T-helper 1 cell treated with Interleukin-12 subunit alpha and Interleukin-12 subunit beta and Interleukin-4 antibody, amounts not matched to agents 30 μg/mL and 1 μg/mL, for 36 hours (primary cell): ENCODE measurements at regions not wholly inside any gene's neighbourhood (a gene's known extent, or its start where the extent isn't known, plus 50 kb on each side); places are given as distances from the start of the nearest gene placed in this dataset.
"Not testable (repeated sequence)": the region's sequence is repeated elsewhere in the genome, so short reads cannot be mapped to it uniquely, and the experiment has no call there.

Experiments
- H3K27ac Mint-ChIP-seq: one replicate; pipeline ENCODE4 v1.8.0; 2021; ENCODE audit warnings: mild to moderate bottlenecking, mixed read lengths
- H3K27me3 Mint-ChIP-seq: one replicate; pipeline ENCODE4 v1.8.0; 2021; ENCODE audit warnings: low read depth, mixed read lengths
- H3K36me3 Mint-ChIP-seq: one replicate; pipeline ENCODE4 v1.8.0; 2021; ENCODE audit warnings: low read depth, mixed read lengths
- H3K4me1 Mint-ChIP-seq: one replicate; pipeline ENCODE4 v1.8.0; 2021; ENCODE audit warnings: low read depth, mixed read lengths
- H3K4me3 Mint-ChIP-seq: one replicate; pipeline ENCODE4 v1.8.0; 2021; ENCODE audit warnings: mild to moderate bottlenecking, moderate library complexity, mixed read lengths
- H3K9me3 Mint-ChIP-seq: one replicate; pipeline ENCODE4 v1.8.0; 2021; ENCODE audit warnings: mixed read lengths

DNA sequence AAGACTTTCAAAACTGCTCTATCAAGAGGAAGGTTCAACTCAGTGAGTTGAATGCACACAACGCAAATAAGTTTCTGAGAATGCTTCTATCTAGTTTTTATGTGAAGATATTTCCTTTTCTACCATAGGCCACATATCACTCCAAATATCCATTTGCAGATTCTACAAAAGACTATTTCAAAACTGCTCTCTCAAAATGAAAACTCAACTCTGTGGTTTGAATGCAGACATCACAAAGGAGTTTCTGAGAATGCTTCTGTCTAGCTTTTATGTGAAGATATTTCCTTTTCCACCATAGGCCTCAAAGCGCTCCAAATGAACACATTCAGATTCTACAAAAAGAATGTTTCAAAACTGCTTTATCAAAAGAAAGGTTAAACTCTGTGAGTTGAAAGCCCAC lies 1093.1 kb upstream of the DEFB115 start:
- Mint-ChIP-seq H3K27ac (peak overlapping the region; percentile 43), H3K9me3 (peaks cover 49% of the 10 kb centered on the region), H3K36me3 (peaks cover 37% of the 10 kb centered on the region), H3K4me1 (peaks cover 24% of the 10 kb centered on the region)
- H3K4me3 Mint-ChIP-seq, H3K27me3 Mint-ChIP-seq: not testable (repeated sequence)

DNA sequence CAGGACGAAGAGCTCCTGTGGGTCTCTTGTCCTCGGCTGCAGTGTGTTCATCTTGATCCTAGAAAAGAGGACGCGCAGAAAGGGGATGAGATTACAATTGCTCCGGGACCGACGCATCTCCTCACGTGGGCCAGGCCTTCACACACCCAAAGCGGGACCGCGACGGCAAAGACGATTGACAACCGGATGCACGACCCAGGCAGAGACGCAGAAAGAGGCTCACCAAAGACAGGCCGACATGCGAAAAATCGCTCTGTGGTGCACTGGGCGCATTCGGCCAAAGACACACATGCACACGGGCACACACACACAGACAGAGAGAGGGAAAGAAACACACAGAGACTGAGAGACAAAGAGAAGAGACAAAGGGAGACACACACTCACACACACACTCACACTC lies 1089.9 kb upstream of the DEFB115 start:
- Mint-ChIP-seq H3K27ac (peak overlapping the region; percentile 43), H3K4me3 (no peak overlapping the region), H3K27me3 (no peaks in the 10 kb centered on the region), H3K9me3 (peaks cover 45% of the 10 kb centered on the region), H3K4me1 (peaks cover 24% of the 10 kb centered on the region), H3K36me3 (peaks cover 32% of the 10 kb centered on the region)

DNA sequence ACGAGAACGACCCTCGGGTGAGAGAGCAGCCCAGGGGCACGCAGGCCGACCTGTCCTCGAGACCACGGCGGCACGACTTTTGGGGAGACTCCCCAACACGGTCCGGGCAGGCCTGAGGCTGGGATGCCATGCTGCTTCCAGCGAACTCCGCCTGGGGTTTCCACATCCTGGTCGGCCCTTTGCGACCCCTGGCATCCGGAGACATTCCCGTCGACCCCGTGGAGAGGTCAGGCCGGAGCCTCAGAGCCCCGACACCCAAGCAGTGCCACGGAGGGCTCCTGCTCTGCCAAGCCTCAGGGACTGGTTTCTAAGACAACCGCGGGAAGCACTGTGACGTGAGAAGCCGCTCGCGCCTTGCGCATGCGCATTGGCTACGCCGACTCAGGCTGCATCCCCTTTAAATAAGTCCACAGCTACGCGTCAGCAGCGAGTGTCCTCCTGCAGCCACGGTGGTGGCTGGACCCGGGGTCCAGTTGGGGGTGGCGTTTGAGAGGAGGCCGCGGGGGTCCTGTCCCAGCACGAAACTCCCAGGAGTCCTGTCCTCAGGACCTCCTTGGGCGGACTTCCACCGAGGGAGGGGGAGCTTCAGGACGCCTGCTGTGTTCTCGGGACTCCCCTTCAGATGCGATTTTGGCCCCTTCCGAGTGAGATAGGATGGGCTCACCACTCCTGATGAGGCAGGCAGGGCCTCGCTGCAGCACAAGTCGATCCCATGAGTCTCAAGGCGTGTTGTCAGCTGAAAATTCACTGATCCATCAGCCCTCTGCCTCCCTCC lies 1089.3 kb upstream of the DEFB115 start:
- Mint-ChIP-seq H3K36me3 (peaks cover 32% of the 10 kb centered on the region), H3K4me1 (peaks cover 24% of the 10 kb centered on the region), H3K9me3 (peaks cover 41% of the 10 kb centered on the region), H3K27me3 (no peaks in the 10 kb centered on the region), H3K27ac (peak overlapping the region; percentile 43), H3K4me3 (no peak overlapping the region)

DNA sequence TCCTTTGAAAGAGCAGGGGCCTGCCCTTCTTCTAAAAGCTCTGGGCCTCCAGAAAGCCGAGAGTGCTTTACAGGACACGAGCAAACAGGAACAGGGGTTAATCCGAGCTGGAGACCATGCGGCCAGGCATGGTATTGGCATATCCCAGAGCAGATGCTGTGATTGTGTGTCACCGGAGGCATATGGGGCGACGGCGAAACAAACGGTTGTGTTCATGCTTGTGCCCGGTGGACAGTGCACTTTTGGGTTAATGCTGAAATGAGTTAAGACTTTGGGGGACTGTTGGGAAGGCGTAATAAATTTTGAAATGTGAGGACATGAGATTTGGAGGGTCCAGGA lies 1088.7 kb upstream of the DEFB115 start:
- Mint-ChIP-seq H3K27me3 (no peaks in the 10 kb centered on the region), H3K9me3 (peaks cover 44% of the 10 kb centered on the region), H3K4me1 (peaks cover 24% of the 10 kb centered on the region), H3K4me3 (no peak overlapping the region), H3K36me3 (peaks cover 32% of the 10 kb centered on the region), H3K27ac (no peak overlapping the region)

DNA sequence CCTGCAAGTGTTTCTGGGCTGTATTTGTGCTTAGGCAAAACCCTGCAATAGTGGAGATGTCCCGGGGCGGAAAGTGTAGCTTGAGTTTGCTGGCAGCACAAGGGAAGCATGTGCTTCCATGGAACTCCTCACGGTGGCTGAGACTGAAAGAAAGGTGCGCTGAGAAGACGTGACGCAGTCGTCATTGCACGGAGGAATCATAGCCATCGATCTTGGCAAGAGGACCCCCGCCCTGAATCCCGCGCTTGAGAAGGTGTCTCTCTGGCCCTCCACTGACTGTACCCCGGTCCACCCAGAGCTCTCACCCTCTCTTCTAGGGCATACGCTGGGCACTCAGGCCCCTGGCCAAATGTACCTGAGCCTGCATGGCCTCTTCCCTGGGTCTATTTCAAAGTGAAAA lies 1081.8 kb upstream of the DEFB115 start:
- Mint-ChIP-seq H3K9me3 (peaks cover 32% of the 10 kb centered on the region), H3K4me3 (no peak overlapping the region), H3K4me1 (peaks cover 2% of the 10 kb centered on the region), H3K27ac (no peak overlapping the region), H3K27me3 (no peaks in the 10 kb centered on the region), H3K36me3 (no peaks in the 10 kb centered on the region)

DNA sequence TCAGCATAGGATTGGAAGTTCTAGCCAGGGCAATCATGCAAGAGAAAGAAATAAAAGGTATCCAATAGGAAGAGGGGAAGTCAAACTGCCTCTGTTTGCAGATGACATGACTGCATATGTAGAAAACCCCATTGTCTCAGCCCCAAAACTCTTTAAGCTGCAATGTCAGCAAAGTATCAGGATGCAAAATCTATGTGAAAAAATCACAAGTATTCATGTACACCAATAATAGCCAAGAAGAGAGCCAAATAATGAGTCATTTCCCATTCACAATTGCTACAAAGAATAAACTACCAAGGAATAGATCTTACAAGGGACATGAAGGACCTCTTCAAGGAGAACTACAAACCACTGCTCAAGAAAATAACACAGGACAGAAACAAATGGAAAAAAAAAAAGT lies 1074.3 kb upstream of the DEFB115 start:
- not testable (repeated sequence) for H3K27me3 Mint-ChIP-seq, H3K36me3 Mint-ChIP-seq, H3K4me1 Mint-ChIP-seq, H3K27ac Mint-ChIP-seq, H3K4me3 Mint-ChIP-seq
- peaks cover 18% of the 10 kb centered on the region for H3K9me3 Mint-ChIP-seq

DNA sequence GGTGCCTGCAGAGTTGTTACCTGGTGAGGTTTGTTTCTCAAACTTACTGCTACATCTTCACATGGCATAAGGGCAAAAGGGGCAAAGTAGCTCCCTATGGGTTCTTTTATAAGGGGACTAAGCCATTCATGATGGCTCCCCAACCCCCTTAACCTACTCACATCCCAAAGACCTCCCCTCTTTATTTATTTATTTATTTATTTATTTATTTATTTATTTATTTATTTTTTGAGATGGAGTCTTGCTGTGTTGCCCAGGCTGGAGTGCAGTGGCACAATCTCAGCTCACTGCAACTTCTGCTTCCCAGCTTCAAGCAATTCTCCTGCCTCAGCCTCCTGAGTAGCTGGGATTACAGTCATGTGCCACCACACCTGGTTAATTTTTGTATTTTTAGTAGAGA lies 1065.7 kb upstream of the DEFB115 start:
- H3K9me3 Mint-ChIP-seq, H3K36me3 Mint-ChIP-seq, H3K4me1 Mint-ChIP-seq, H3K4me3 Mint-ChIP-seq, H3K27me3 Mint-ChIP-seq, H3K27ac Mint-ChIP-seq: not testable (repeated sequence)

DNA sequence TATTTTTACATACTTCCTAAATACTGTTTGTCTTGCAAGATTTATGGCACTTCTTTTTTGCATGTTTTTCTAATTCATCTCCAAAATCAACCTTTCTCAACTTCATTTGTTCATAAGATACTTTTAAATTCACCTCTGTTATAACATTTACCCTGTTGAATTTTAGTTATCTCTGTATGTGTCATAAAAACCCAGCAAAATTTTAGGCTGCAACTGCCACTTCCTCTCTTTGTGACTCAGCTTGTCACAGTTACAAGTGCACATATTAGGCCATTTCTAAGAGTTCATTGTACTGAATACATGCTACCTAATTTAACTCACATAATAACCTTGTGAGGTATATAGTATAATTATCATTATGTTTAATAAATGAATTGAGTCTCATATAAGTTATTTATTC lies 1023.0 kb upstream of the DEFB115 start:
- H3K4me3 Mint-ChIP-seq, H3K27ac Mint-ChIP-seq, H3K27me3 Mint-ChIP-seq, H3K36me3 Mint-ChIP-seq, H3K9me3 Mint-ChIP-seq: not testable (repeated sequence)
- H3K4me1 Mint-ChIP-seq, result peaks cover 10% of the 10 kb centered on the region

DNA sequence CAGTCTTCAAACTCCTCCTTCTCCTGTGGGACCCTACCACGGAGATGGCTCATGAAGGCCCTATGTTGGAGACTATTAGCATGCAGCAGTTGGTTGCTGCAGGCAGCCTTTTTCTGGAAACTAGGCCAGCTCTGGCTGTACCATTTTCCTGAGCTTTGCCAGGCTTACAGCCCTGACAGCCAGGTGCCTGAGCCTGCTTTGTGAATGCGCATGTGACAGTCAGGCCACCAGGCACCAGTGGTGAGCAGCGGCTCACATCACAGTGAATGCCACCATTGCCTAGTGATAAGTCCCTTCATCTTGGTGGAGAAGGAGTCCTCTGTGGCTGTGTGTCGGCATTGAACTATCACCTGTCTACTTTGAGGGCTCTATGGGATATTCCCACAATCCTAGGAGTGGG lies 982.4 kb upstream of the DEFB115 start:
- H3K4me3 Mint-ChIP-seq, H3K4me1 Mint-ChIP-seq, H3K27me3 Mint-ChIP-seq, H3K27ac Mint-ChIP-seq, H3K36me3 Mint-ChIP-seq, H3K9me3 Mint-ChIP-seq: not testable (repeated sequence)

DNA sequence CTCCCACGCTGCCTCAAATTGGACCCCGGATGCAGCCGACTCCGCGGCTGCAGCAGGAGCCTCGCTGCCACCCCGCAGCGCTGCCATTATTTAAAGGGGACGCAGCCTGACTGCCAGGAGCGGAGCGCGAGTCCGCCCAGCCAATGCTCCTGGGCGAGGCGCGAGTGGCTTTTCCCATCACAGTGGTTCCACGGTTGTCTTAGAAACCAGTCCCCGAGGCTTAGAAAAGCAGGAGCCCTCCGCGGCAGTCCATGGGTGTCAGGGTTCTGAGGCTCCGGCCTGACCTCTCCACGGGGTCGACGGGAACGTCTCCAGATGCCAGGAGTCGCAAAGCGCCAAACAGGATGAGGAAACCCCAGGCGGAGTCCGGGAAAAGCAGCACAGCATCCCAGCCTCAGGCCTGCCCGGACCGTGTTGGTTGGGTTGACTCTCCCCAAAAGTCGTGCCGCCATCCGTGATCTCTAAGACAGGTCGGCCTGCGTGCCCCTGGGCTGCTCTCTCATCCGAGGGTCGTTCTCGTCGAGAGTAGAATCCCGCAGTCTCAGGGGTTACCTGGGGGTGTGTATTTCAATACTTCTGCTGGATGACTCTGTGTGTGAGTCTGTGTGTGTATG lies 975.8 kb upstream of the DEFB115 start:
- Mint-ChIP-seq H3K9me3 (no peaks in the 10 kb centered on the region), H3K36me3 (peaks cover 7% of the 10 kb centered on the region), H3K4me1 (peaks cover 22% of the 10 kb centered on the region), H3K27ac (no peak overlapping the region), H3K4me3 (no peak overlapping the region), H3K27me3 (no peaks in the 10 kb centered on the region)

DNA sequence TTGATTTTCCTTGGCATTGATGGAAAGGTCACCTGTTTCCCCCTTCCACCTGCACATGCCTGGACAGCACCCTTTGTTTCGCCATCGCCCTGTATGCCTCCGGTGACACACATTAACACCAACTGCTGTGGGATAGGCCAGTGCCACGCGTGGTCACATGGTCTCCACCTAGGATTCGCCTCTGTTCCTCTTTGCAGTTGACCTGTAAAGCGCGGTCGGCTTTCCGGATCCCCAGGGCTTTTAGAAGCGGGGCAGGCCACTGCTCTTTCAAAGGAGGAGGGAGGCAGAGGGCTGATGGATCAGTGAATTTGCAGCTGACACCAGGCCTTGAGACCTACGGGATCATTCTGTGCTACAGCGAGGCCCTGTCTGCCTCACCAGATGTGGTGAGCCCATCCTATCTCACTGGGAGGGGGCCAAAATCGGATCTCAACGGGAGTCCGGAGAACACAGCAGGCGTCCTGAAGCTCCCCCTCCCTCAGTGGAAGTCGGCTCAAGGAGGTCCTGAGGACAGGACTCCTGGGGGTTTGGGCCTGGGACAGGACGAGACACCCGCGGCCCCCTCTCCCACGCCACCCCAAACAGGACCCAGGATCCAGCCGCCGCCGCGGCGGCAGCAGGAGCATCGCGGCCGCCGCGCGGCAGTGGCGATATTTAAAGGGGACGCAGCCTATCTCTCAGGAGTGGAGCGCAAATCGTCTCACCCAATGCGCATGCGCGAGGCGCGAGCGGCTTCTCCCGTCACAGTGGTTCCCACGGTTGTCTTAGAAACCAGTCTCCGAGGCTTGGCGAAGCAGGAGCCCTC lies 973.8 kb upstream of the DEFB115 start:
- H3K27me3 Mint-ChIP-seq, H3K36me3 Mint-ChIP-seq, H3K9me3 Mint-ChIP-seq: not testable (repeated sequence)
- H3K27ac Mint-ChIP-seq, result peak overlapping the region; percentile 87
- H3K4me1 Mint-ChIP-seq, result peaks cover 25% of the 10 kb centered on the region
- H3K4me3 Mint-ChIP-seq, result peak overlapping the region; percentile 87

DNA sequence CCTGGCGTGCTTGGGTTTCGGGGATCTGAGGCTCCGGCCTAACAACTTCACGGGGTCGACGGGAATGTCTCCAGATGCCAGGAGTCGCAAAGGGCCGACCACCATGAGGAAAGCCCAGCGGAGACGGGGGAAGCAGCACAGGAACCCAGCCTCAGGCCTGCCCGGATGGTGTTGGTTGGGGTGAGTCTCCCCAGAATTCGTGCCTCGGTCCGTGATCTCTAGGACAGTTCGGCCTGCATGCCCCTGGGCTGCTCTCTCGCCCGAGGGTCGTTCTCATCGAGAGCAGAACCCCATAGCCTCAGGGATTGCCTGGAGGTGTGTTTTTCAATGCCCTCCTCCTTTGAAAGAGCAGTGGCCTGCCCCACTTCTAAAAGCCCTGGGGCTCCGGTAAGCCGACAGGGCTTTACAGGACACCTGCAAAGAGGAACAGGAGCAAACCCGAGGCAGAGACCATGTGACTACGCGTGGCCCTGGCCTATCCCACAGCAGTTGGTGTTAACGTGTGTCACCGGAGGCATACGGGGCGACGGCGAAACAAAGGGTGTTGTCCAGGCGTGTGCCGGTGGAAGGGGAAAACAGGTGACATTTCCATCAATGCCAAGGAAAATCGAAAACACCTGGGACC lies 973.1 kb upstream of the DEFB115 start:
- Mint-ChIP-seq H3K4me3 (peak overlapping the region; percentile 87), H3K36me3 (peaks cover 9% of the 10 kb centered on the region), H3K27me3 (no peaks in the 10 kb centered on the region), H3K4me1 (peaks cover 30% of the 10 kb centered on the region), H3K27ac (peak overlapping the region; percentile 87), H3K9me3 (no peaks in the 10 kb centered on the region)

DNA sequence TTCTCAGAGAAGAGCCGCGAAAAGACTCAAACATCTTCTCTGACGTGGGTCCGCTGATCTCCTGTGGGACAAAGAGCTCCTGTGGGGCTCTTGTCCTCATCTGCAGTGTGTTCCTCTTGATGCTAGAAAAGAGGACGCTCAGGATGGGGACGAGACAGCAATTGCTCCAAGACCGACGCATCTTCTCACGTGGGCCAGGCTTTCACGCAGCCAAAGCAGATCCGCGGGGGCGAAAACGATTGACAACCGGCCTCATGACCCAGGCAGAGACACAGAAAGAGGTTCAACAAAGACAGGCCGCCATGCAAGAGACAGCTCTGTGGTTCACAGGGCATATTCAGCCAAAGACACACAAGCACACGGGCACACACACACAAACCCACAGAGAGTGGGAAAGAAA lies 971.8 kb upstream of the DEFB115 start:
- Mint-ChIP-seq H3K4me3 (no peak overlapping the region), H3K27ac (no peak overlapping the region), H3K4me1 (peaks cover 38% of the 10 kb centered on the region), H3K9me3 (no peaks in the 10 kb centered on the region), H3K36me3 (peaks cover 9% of the 10 kb centered on the region), H3K27me3 (no peaks in the 10 kb centered on the region)

DNA sequence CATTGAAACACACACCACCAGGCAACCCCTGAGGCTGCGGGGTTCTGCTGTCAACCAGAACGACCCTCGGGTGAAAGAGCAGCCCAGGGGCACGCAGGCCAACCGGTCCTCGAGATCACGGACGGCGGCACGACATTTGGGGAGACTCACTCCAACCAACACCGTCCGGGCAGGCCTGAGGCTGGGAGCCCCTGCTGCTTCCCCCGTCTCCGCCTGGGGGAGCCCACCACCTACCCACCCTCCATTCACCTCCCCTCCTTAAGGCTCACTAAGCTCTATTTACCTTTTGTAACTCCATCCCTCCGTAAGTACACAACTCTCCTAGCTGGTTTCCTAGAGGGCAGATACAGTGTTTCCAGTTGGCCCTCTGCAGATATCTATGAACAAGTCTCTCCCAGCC lies 971.3 kb upstream of the DEFB115 start:
- no peak overlapping the region for H3K27ac Mint-ChIP-seq
- H3K9me3 Mint-ChIP-seq, result no peaks in the 10 kb centered on the region
- H3K4me3 Mint-ChIP-seq, result no peak overlapping the region
- H3K4me1 Mint-ChIP-seq, result peaks cover 42% of the 10 kb centered on the region
- peaks cover 9% of the 10 kb centered on the region for H3K36me3 Mint-ChIP-seq
- H3K27me3 Mint-ChIP-seq, result no peaks in the 10 kb centered on the region

DNA sequence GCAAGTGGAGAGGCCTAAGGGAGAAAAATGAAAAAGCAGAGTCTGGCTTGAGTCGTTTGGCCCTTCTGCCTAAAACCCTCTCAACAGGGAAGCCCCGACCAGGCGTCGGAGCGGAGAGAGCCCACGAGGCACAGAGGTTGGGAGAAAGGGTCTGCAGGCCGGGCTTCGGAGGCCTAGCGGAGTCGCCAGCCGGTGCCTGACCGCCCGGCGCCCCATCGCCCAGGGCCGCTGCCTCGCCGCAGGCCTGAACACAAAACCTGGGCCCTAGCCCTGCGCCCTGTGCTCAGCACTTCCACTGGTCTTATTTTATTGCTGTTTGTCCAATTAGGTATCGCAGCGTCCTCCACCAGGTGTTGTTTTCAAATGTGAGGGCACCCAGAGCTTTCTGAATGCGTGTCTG lies 970.0 kb upstream of the DEFB115 start:
- H3K4me1 Mint-ChIP-seq, result peaks cover 42% of the 10 kb centered on the region
- not testable (repeated sequence) for H3K36me3 Mint-ChIP-seq, H3K27me3 Mint-ChIP-seq, H3K9me3 Mint-ChIP-seq, H3K27ac Mint-ChIP-seq, H3K4me3 Mint-ChIP-seq
